ENCODE measurements at regions not wholly inside any gene's neighbourhood (a gene's known extent, or its start where the extent isn't known, plus 50 kb on each side); places are given as distances from the start of the nearest gene placed in this dataset.

GRCh38 chr15:31245756-31246155, 80.9 kb upstream of the KLF13 start:
- DNase-seq (ENCODE audit: low spot score): no peak

DNA sequence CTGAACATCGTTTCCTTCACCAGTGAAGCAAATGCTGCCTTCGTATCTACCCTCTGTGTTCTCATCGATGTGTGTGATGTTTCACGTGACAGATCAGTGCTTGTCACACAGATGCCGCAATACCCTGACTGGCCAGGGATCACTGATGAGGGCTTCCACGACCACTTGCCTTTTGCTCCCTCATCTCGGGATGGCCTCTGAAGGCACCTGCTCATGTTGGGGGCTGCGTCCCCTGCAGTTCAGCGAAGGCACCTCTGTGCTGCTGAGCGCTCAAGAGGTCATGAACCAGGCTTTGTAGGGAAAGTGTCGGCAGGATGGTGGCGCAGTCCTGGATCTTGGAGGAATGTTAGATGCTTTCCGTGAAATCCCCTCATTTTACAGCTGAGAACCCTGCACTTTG, 79.2 kb upstream of the KLF13 start:
- TF ChIP-seq, protein P1, sequence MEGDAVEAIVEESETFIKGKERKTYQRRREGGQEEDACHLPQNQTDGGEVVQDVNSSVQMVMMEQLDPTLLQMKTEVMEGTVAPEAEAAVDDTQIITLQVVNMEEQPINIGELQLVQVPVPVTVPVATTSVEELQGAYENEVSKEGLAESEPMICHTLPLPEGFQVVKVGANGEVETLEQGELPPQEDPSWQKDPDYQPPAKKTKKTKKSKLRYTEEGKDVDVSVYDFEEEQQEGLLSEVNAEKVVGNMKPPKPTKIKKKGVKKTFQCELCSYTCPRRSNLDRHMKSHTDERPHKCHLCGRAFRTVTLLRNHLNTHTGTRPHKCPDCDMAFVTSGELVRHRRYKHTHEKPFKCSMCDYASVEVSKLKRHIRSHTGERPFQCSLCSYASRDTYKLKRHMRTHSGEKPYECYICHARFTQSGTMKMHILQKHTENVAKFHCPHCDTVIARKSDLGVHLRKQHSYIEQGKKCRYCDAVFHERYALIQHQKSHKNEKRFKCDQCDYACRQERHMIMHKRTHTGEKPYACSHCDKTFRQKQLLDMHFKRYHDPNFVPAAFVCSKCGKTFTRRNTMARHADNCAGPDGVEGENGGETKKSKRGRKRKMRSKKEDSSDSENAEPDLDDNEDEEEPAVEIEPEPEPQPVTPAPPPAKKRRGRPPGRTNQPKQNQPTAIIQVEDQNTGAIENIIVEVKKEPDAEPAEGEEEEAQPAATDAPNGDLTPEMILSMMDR (IDR thresholded peaks at IDR 0.05; ENCODE audit: extremely low read depth, insufficient read depth, missing control alignments): no peak
- no peak for DNase-seq (ENCODE audit: low spot score)
- in situ Hi-C loops (cut with MboI; ENCODE audit: low pct_unique_long_range_greater_than_20kb, low sequenced_read_pairs, unreplicated experiment): no loop called here

More at GRCh38 chr15:31245756-31246155, 80.9 kb upstream of the KLF13 start:
- in situ Hi-C loops (cut with MboI; ENCODE audit: low pct_unique_long_range_greater_than_20kb, low sequenced_read_pairs, unreplicated experiment): no loop called here
- TF ChIP-seq, protein P1 (IDR thresholded peaks at IDR 0.05; ENCODE audit: extremely low read depth, insufficient read depth, missing control alignments): no peak

DNA sequence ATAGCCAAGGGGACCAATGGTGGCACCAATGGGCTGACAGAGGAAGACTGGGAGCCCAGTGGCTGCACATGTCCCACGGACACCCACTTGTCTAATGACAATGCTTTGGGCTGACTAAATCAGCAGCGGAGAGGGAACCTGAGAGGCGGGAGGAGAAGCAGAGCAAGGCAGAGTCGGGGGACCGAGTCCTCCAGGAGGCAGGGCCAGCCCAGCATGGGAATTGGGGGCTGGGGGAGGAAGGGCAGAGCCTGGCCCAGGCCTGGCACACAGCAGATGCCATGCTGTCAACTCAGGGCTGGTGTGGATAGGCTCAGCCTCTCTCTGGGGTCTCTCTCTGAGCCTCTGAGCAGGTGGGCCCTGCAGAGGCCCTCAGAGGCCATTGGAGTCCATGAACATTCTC, 78.4 kb upstream of the KLF13 start:
- in situ Hi-C loops (cut with MboI; ENCODE audit: low pct_unique_long_range_greater_than_20kb, low sequenced_read_pairs, unreplicated experiment): no loop called here
- TF ChIP-seq, protein P1 (IDR thresholded peaks at IDR 0.05; ENCODE audit: extremely low read depth, insufficient read depth, missing control alignments): no peak
- no peak for DNase-seq (ENCODE audit: low spot score)

DNA sequence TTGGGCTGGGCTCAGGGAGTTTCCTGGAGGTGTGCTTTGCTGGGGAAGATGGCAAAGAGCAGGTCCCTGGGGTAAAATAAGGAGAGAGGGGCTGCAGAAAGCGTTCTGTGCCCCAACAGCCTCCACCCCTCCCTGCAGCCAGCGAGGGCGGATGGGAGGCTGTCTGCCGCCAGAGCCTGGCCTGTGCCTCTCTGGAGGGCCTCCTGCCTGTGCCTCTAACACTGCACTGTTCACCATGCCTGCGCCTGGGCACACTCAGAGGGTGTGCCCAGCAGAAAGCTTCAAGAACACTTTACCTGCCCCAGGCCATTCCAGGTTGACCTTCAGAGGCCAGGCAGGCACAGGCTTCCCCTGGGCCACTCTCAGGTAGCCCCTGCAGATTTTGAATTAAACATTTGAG, 77.7 kb upstream of the KLF13 start:
- no peak for DNase-seq (ENCODE audit: low spot score)
- TF ChIP-seq, protein P1 (IDR thresholded peaks at IDR 0.05; ENCODE audit: extremely low read depth, insufficient read depth, missing control alignments): no peak
- in situ Hi-C loops (cut with MboI; ENCODE audit: low pct_unique_long_range_greater_than_20kb, low sequenced_read_pairs, unreplicated experiment): no loop called here

DNA sequence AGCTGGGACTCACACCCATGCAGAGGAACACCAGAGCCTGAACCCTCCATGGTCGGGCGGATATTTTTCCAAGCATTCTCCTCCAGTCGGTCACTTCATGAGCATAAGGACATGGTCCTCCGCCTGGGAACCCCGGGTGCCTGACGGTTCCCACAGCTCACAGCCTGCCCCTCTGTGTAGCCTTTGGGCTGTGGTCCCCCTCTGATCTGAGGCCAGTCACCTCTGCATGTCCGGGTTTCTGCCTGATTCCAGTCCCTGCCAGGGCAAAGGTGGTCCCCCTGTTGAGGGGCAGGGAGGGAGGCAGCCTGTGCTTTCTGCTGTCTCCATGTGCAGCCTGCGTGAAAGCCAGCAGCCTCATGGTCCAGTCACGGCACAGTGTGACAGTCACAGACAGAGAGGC, 76.6 kb upstream of the KLF13 start:
- no peak for DNase-seq (ENCODE audit: low spot score)
- in situ Hi-C loops (cut with MboI; ENCODE audit: low pct_unique_long_range_greater_than_20kb, low sequenced_read_pairs, unreplicated experiment): no loop called here
- TF ChIP-seq, protein P1 (IDR thresholded peaks at IDR 0.05; ENCODE audit: extremely low read depth, insufficient read depth, missing control alignments): no peak

DNA sequence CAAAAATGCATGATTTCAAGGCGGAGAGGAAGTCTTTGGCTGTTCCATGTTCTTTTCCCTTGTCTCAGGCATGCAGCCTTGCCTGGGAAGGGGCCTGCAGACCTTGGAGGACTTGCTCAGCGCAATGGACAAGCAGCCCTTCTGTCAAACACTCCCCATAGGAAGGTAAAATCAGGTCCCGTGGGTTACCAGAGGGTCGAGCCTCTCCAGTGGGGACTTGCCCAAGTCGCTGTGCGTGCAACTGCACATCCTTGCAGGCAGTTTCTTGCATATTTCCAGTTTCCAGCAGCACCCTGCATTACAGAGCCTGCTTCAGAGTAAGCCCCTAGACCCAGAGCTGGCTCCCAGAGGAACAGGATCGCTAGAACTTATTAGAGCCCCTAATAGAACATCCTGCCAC, 75.5 kb upstream of the KLF13 start:
- DNase-seq (ENCODE audit: low spot score): no peak
- TF ChIP-seq, protein P1 (IDR thresholded peaks at IDR 0.05; ENCODE audit: extremely low read depth, insufficient read depth, missing control alignments): no peak
- in situ Hi-C loops (cut with MboI; ENCODE audit: low pct_unique_long_range_greater_than_20kb, low sequenced_read_pairs, unreplicated experiment): no loop called here
